Liver (tissue), 3 donors: ENCODE measurements at regions not wholly inside any gene's neighbourhood (a gene's known extent, or its start where the extent isn't known, plus 50 kb on each side); places are given as distances from the start of the nearest gene placed in this dataset.

ENCODE experiments used
- ATF3 ChIP-seq: IDR thresholded peaks from 2 replicates; pipeline ENCODE4 v1.6.1; 2016; ENCODE audit warnings: antibody characterized with exemption
- CTCF ChIP-seq: fragments of 150-350 bp; IDR thresholded peaks from 2 replicates; pipeline ENCODE4 v1.5.1; 2017; ENCODE audit warnings: improper control_type of control experiment, low read depth, low read length; ENCODE audit not compliant: missing input control
- FOXA1 ChIP-seq: IDR thresholded peaks from 2 replicates; pipeline ENCODE4 v1.6.1; 2016; ENCODE audit warnings: antibody characterized with exemption
- GABPA ChIP-seq, 2 donors: IDR thresholded peaks in 1 of 2; conservative IDR thresholded peaks in 1 of 2; 2 replicates each; pipeline ENCODE4 v1.6.1; 2016; ENCODE audit warnings: antibody characterized with exemption in 2 of 2, mild to moderate bottlenecking in 1 of 2, moderate library complexity in 1 of 2
- JUND ChIP-seq, 2 donors: IDR thresholded peaks; 2 replicates each; pipeline ENCODE4 v1.6.1; 2016; ENCODE audit warnings: antibody characterized with exemption in 2 of 2
- NR2F2 ChIP-seq: IDR thresholded peaks from 2 replicates; pipeline ENCODE4 v1.6.1; 2016; ENCODE audit warnings: antibody characterized with exemption
- RAD21 ChIP-seq, 2 donors: IDR thresholded peaks; 2 replicates each; pipeline ENCODE4 v1.6.1; 2016; ENCODE audit warnings: antibody characterized with exemption in 2 of 2, mild to moderate bottlenecking in 2 of 2
- SP1 ChIP-seq: IDR thresholded peaks from 2 replicates; pipeline ENCODE4 v1.6.1; 2018; ENCODE audit warnings: antibody characterized with exemption, mild to moderate bottlenecking
- ZBTB33 ChIP-seq: IDR thresholded peaks from 2 replicates; pipeline ENCODE4 v1.6.1; 2016; ENCODE audit warnings: antibody characterized with exemption
- donor health status: healthy.
- donor health status: healthy.

- TF ChIP-seq ATF3 (no peak), CTCF (no peak), JUND (IDR thresholded peaks at IDR 0.05) (no peak), GABPA (IDR thresholded peaks at IDR 0.05 in 1 of 2, conservative IDR thresholded peaks at IDR 0.05 in 1 of 2) (no peak), FOXA1 (no peak), RAD21 (IDR thresholded peaks at IDR 0.05) (no peak), NR2F2 (no peak), ZBTB33 (no peak), SP1 (no peak)
These were observed 55.7 kb downstream of the XCL2 start for GRCh38 chr1:168488138-168488537.
